Skeletal muscle satellite cell (primary cell): ENCODE measurements at regions not wholly inside any gene's neighbourhood (a gene's known extent, or its start where the extent isn't known, plus 50 kb on each side); places are given as distances from the start of the nearest gene placed in this dataset.

ENCODE experiments used
- H3K27me3 ChIP-seq: 2 replicates; pipeline ENCODE4 v1.7.0; 2013; ENCODE audit warnings: low read length; ENCODE audit not compliant: control insufficient read depth, insufficient read depth
- H3K36me3 ChIP-seq: 2 replicates; pipeline ENCODE4 v1.7.0; 2013; ENCODE audit warnings: mild to moderate bottlenecking, control low read depth, low read length; ENCODE audit not compliant: insufficient read depth
- H3K4me1 ChIP-seq: 2 replicates; pipeline ENCODE4 v1.7.0; 2013; ENCODE audit warnings: low read length; ENCODE audit not compliant: control insufficient read depth, insufficient read depth
- H3K4me2 ChIP-seq: 2 replicates; pipeline ENCODE4 v1.7.0; 2013; ENCODE audit warnings: mild to moderate bottlenecking, low read length
- H3K4me3 ChIP-seq: 2 replicates; pipeline ENCODE4 v1.7.0; 2013; ENCODE audit warnings: low read length
- H3K9ac ChIP-seq: 2 replicates; pipeline ENCODE4 v1.7.0; 2013; ENCODE audit warnings: mild to moderate bottlenecking, low read depth, low read length, moderate library complexity
- H3K9me3 ChIP-seq: replicated peaks from 2 replicates; pipeline ENCODE4 v1.7.0; 2013; ENCODE audit warnings: mild to moderate bottlenecking, control low read depth, low read length

GRCh38 chr13:84352946-84353345 lies 470.7 kb upstream of the SLITRK1 start:
- Histone ChIP-seq H3K4me2 (no peak overlapping the region), H3K36me3 (no peaks in the 10 kb centered on the region), H3K4me3 (no peak overlapping the region), H3K4me1 (no peaks in the 10 kb centered on the region), H3K27me3 (no peaks in the 10 kb centered on the region), H3K9me3 (no peaks in the 10 kb centered on the region), H3K9ac (no peak overlapping the region)

- Histone ChIP-seq H3K4me1 (no peaks in the 10 kb centered on the region), H3K4me2 (no peak overlapping the region), H3K9ac (no peak overlapping the region), H3K9me3 (no peaks in the 10 kb centered on the region), H3K27me3 (no peaks in the 10 kb centered on the region), H3K36me3 (no peaks in the 10 kb centered on the region), H3K4me3 (no peak overlapping the region)
Measured at GRCh38 chr13:84339456-84339855, 457.2 kb upstream of the SLITRK1 start.

- no peaks in the 10 kb centered on the region for H3K27me3 ChIP-seq
- H3K4me1 ChIP-seq: no peaks in the 10 kb centered on the region
- H3K9me3 ChIP-seq: no peaks in the 10 kb centered on the region
- no peak overlapping the region for H3K9ac ChIP-seq
- no peak overlapping the region for H3K4me2 ChIP-seq
- H3K36me3 ChIP-seq: no peaks in the 10 kb centered on the region
- H3K4me3 ChIP-seq: no peak overlapping the region
Measured at GRCh38 chr13:84332346-84332745, 450.1 kb upstream of the SLITRK1 start.

- no peak overlapping the region for H3K4me3 ChIP-seq
- no peaks in the 10 kb centered on the region for H3K36me3 ChIP-seq
- H3K4me1 ChIP-seq: no peaks in the 10 kb centered on the region
- no peaks in the 10 kb centered on the region for H3K9me3 ChIP-seq
- no peak overlapping the region for H3K4me2 ChIP-seq
- H3K27me3 ChIP-seq: no peaks in the 10 kb centered on the region
- H3K9ac ChIP-seq: no peak overlapping the region
Measured at GRCh38 chr13:84315527-84315926, 433.3 kb upstream of the SLITRK1 start.

- Histone ChIP-seq H3K4me2 (no peak overlapping the region), H3K9ac (no peak overlapping the region), H3K36me3 (no peaks in the 10 kb centered on the region), H3K4me3 (no peak overlapping the region), H3K4me1 (no peaks in the 10 kb centered on the region), H3K27me3 (no peaks in the 10 kb centered on the region), H3K9me3 (no peaks in the 10 kb centered on the region)
Measured at GRCh38 chr13:84303035-84303434, 420.8 kb upstream of the SLITRK1 start.

GRCh38 chr13:84297251-84297650 lies 415.0 kb upstream of the SLITRK1 start:
- H3K9me3 ChIP-seq: no peaks in the 10 kb centered on the region
- no peaks in the 10 kb centered on the region for H3K27me3 ChIP-seq
- H3K4me2 ChIP-seq: no peak overlapping the region
- no peak overlapping the region for H3K9ac ChIP-seq
- no peaks in the 10 kb centered on the region for H3K36me3 ChIP-seq
- no peak overlapping the region for H3K4me3 ChIP-seq
- no peaks in the 10 kb centered on the region for H3K4me1 ChIP-seq

GRCh38 chr13:84296401-84296800 lies 414.1 kb upstream of the SLITRK1 start:
- Histone ChIP-seq H3K4me3 (no peak overlapping the region), H3K4me2 (no peak overlapping the region)

GRCh38 chr13:84294576-84294975 lies 412.3 kb upstream of the SLITRK1 start:
- Histone ChIP-seq H3K9ac (no peak overlapping the region), H3K4me3 (no peak overlapping the region), H3K4me2 (no peak overlapping the region), H3K4me1 (no peaks in the 10 kb centered on the region), H3K9me3 (no peaks in the 10 kb centered on the region), H3K36me3 (no peaks in the 10 kb centered on the region), H3K27me3 (no peaks in the 10 kb centered on the region)

More at GRCh38 chr13:84296401-84296800, 414.1 kb upstream of the SLITRK1 start:
- no peaks in the 10 kb centered on the region for H3K9me3 ChIP-seq
- no peak overlapping the region for H3K9ac ChIP-seq
- H3K4me1 ChIP-seq: no peaks in the 10 kb centered on the region
- no peaks in the 10 kb centered on the region for H3K36me3 ChIP-seq
- no peaks in the 10 kb centered on the region for H3K27me3 ChIP-seq

- Histone ChIP-seq H3K9ac (no peak overlapping the region), H3K27me3 (no peaks in the 10 kb centered on the region), H3K4me2 (no peak overlapping the region)
Measured at GRCh38 chr13:84290386-84290785, 408.1 kb upstream of the SLITRK1 start.

GRCh38 chr13:84279166-84279565 lies 396.9 kb upstream of the SLITRK1 start:
- Histone ChIP-seq H3K9me3 (no peaks in the 10 kb centered on the region), H3K36me3 (no peaks in the 10 kb centered on the region), H3K27me3 (no peaks in the 10 kb centered on the region), H3K4me2 (no peak overlapping the region), H3K9ac (no peak overlapping the region), H3K4me3 (no peak overlapping the region), H3K4me1 (no peaks in the 10 kb centered on the region)

More at GRCh38 chr13:84290386-84290785, 408.1 kb upstream of the SLITRK1 start:
- Histone ChIP-seq H3K4me3 (no peak overlapping the region), H3K4me1 (no peaks in the 10 kb centered on the region), H3K36me3 (no peaks in the 10 kb centered on the region), H3K9me3 (no peaks in the 10 kb centered on the region)

- Histone ChIP-seq H3K4me3 (no peak overlapping the region), H3K9ac (no peak overlapping the region), H3K36me3 (no peaks in the 10 kb centered on the region), H3K27me3 (no peaks in the 10 kb centered on the region), H3K4me2 (no peak overlapping the region), H3K4me1 (no peaks in the 10 kb centered on the region), H3K9me3 (no peaks in the 10 kb centered on the region)
Measured at GRCh38 chr13:84272877-84273562, 390.7 kb upstream of the SLITRK1 start.

- no peaks in the 10 kb centered on the region for H3K36me3 ChIP-seq
- no peaks in the 10 kb centered on the region for H3K27me3 ChIP-seq
- H3K4me3 ChIP-seq: no peak overlapping the region
- no peak overlapping the region for H3K9ac ChIP-seq
- no peaks in the 10 kb centered on the region for H3K4me1 ChIP-seq
- H3K9me3 ChIP-seq: no peaks in the 10 kb centered on the region
- no peak overlapping the region for H3K4me2 ChIP-seq
Measured at GRCh38 chr13:84265257-84265764, 383.0 kb upstream of the SLITRK1 start.
